ENCODE measurements at regions not wholly inside any gene's neighbourhood (a gene's known extent, or its start where the extent isn't known, plus 50 kb on each side); places are given as distances from the start of the nearest gene placed in this dataset.

DNA sequence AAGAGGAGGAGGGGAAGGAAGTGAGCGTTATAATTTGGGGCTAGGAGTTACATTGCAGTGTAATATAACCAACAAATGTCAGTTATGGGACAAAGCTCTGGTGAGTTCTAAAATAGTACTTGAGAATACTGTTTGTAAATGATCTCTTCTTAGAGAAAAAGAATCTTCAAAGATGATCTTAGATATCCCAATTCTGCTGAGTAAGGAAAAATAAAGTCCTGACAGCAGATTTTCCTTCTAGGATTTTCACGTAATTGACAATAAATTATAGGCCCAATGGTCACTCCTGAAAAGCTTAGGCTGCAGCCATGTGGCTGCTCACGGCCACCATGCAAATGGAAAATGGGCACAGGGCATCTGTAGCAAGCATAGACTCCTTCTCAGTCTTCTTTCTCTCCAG lies 241.6 kb downstream of the SIPA1L2 start:
- H3F3A ChIP-seq (ENCODE audit: low read depth) = no peaks in the 10 kb centered on the region
- H3K4me1 Mint-ChIP-seq = peaks cover 7% of the 10 kb centered on the region
- H3K36me3 Mint-ChIP-seq = no peaks in the 10 kb centered on the region
- no peak for TF ChIP-seq EZH2phosphoT487 (IDR thresholded peaks at IDR 0.05)
- TF ChIP-seq CTCF (IDR thresholded peaks at IDR 0.05) = no peak
- no peak for TF ChIP-seq EZH2 (IDR thresholded peaks at IDR 0.05)
- peaks cover 5% of the 10 kb centered on the region for H3K4me1 ChIP-seq
- no peak overlapping the region for H3K27ac ChIP-seq
- H2AFZ ChIP-seq (replicated peaks) = no peak overlapping the region
- H3K4me3 Mint-ChIP-seq = no peak overlapping the region
- H3K27me3 ChIP-seq = no peaks in the 10 kb centered on the region
- H3K27me3 Mint-ChIP-seq (ENCODE audit: insufficient read depth, low read depth) = peaks cover 3% of the 10 kb centered on the region
- no peak overlapping the region for H3K27ac Mint-ChIP-seq
- no peak overlapping the region for H3K4me3 ChIP-seq
- no peak overlapping the region for H3K9ac ChIP-seq
- DNase-seq (ENCODE audit: low spot score) = no peak
- no peaks in the 10 kb centered on the region for H3K79me2 ChIP-seq (ENCODE audit: low read depth)
- H3K9me3 ChIP-seq (ENCODE audit: low read depth) = no peaks in the 10 kb centered on the region
- H4K20me1 ChIP-seq (ENCODE audit: low read depth) = no peaks in the 10 kb centered on the region
- H3K9me3 Mint-ChIP-seq = peaks cover 2% of the 10 kb centered on the region
- no peaks in the 10 kb centered on the region for H3K36me3 ChIP-seq
- H3K4me2 ChIP-seq = no peak overlapping the region

DNA sequence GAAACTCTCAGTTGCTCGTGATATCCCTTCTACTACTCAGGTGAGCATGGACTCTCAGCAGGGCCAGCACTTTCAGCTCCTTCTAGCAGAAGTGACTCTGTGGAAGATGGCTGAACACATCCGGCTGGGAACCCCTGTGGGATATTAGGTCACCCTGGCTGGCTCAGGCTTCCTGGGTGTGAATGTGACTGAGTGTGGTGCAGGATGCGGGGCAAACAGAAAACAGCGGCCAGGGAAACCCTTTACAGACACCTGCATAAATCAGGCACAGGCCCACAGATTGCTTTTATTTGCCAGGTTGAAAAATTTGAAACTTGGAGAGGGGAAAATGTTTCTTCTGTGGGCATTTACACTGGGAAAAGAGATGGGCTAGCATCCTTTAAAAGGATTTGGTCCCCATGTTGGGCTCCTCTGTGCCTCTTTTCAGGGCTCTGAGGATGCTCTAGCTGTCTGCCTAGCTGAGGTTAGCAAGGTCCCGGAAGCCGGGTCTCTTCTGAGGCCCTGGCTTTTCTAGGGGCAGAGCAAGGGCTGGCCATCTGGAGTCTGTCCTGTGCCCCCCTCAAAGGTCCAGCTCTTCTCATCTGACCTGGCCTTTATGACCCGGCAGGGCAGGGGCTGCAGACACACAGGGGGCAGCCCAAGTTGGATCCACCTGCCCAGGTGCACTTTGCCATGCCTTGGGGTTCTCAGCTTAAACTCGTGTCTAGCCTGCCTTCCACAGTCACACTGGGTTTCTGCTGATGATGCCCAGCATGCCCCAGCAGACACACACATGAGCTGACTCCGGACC lies 243.0 kb downstream of the SIPA1L2 start:
- Histone ChIP-seq H4K20me1 (ENCODE audit: low read depth) (no peaks in the 10 kb centered on the region), H3F3A (ENCODE audit: low read depth) (no peaks in the 10 kb centered on the region), H3K9me3 (ENCODE audit: low read depth) (no peaks in the 10 kb centered on the region), H3K9ac (no peak overlapping the region), H3K4me1 (peaks cover 5% of the 10 kb centered on the region), H3K79me2 (ENCODE audit: low read depth) (no peaks in the 10 kb centered on the region), H3K36me3 (no peaks in the 10 kb centered on the region), H2AFZ (replicated peaks) (no peak overlapping the region), H3K27me3 (no peaks in the 10 kb centered on the region), H3K4me3 (no peak overlapping the region), H3K27ac (no peak overlapping the region), H3K4me2 (no peak overlapping the region)
- DNase-seq (ENCODE audit: low spot score) = no peak
- Mint-ChIP-seq H3K4me1 (peaks cover 7% of the 10 kb centered on the region), H3K36me3 (no peaks in the 10 kb centered on the region), H3K9me3 (peaks cover 2% of the 10 kb centered on the region), H3K4me3 (no peak overlapping the region), H3K27ac (peak overlapping the region; percentile 50), H3K27me3 (ENCODE audit: insufficient read depth, low read depth) (peaks cover 6% of the 10 kb centered on the region)
- TF ChIP-seq EZH2phosphoT487 (IDR thresholded peaks at IDR 0.05) = no peak
- TF ChIP-seq EZH2 (IDR thresholded peaks at IDR 0.05) = no peak
- no peak for TF ChIP-seq CTCF (IDR thresholded peaks at IDR 0.05)

GRCh38 chr1:232386294-232386693 lies 243.6 kb downstream of the SIPA1L2 start:
- peaks cover 11% of the 10 kb centered on the region for H3K4me1 Mint-ChIP-seq

More at GRCh38 chr1:232386294-232386693, 243.6 kb downstream of the SIPA1L2 start:
- no peak overlapping the region for H3K4me2 ChIP-seq
- H3K36me3 ChIP-seq = no peaks in the 10 kb centered on the region
- no peak overlapping the region for H3K27ac Mint-ChIP-seq
- DNase-seq (ENCODE audit: low spot score) = no peak
- H3K4me3 Mint-ChIP-seq = no peak overlapping the region
- no peaks in the 10 kb centered on the region for H3K27me3 ChIP-seq
- no peak overlapping the region for H3K4me3 ChIP-seq
- H3K9ac ChIP-seq = no peak overlapping the region
- H3F3A ChIP-seq (ENCODE audit: low read depth) = no peaks in the 10 kb centered on the region
- peaks cover 5% of the 10 kb centered on the region for H3K4me1 ChIP-seq
- H3K79me2 ChIP-seq (ENCODE audit: low read depth) = no peaks in the 10 kb centered on the region
- no peaks in the 10 kb centered on the region for H4K20me1 ChIP-seq (ENCODE audit: low read depth)
- no peak for TF ChIP-seq EZH2phosphoT487 (IDR thresholded peaks at IDR 0.05)
- no peak for TF ChIP-seq CTCF (IDR thresholded peaks at IDR 0.05)
- TF ChIP-seq EZH2 (IDR thresholded peaks at IDR 0.05) = no peak
- peaks cover 2% of the 10 kb centered on the region for H3K9me3 Mint-ChIP-seq
- H3K36me3 Mint-ChIP-seq = no peaks in the 10 kb centered on the region
- peaks cover 6% of the 10 kb centered on the region for H3K27me3 Mint-ChIP-seq (ENCODE audit: insufficient read depth, low read depth)
- no peaks in the 10 kb centered on the region for H3K9me3 ChIP-seq (ENCODE audit: low read depth)
- no peak overlapping the region for H2AFZ ChIP-seq (replicated peaks)
- H3K27ac ChIP-seq = no peak overlapping the region
